SK-N-MC (cell line): ENCODE measurements at regions not wholly inside any gene's neighbourhood (a gene's known extent, or its start where the extent isn't known, plus 50 kb on each side); places are given as distances from the start of the nearest gene placed in this dataset.
"Not testable (repeated sequence)": the region's sequence is repeated elsewhere in the genome, so short reads cannot be mapped to it uniquely, and the experiment has no call there.

Experiments used
- DNase-seq: peaks from one replicate; pipeline ENCODE4 v3.0.0-alpha.2; 2011; ENCODE audit warnings: low read depth, low spot score
- H3K27ac ChIP-seq: fragments of 200-600 bp; sonication (generic); 2 replicates; pipeline ENCODE4 v1.5.1; 2016; ENCODE audit warnings: mixed run types
- H3K36me3 ChIP-seq: fragments of 200-600 bp; sonication (generic); 2 replicates; pipeline ENCODE4 v1.6.1; 2017; ENCODE audit warnings: antibody characterized with exemption, low read length, mixed read lengths; ENCODE audit not compliant: insufficient read depth
- H3K4me3 ChIP-seq: fragments of 200-600 bp; sonication (generic); 2 replicates; pipeline ENCODE4 v1.5.1; 2016
- H3K9ac ChIP-seq: fragments of 200-600 bp; sonication (generic); 2 replicates; pipeline ENCODE4 v1.8.0; 2017; ENCODE audit warnings: mixed run types, mixed read lengths; ENCODE audit not compliant: insufficient read length
- H3K9me3 ChIP-seq: fragments of 200-600 bp; sonication (generic); 2 replicates; pipeline ENCODE4 v1.6.1; 2017; ENCODE audit warnings: low read depth, mild to moderate bottlenecking, antibody characterized with exemption, low read length, moderate library complexity, mixed read lengths
- EZH2 ChIP-seq: fragments of 200-600 bp; sonication (generic); IDR thresholded peaks from one replicate; pipeline ENCODE4 v1.6.1; 2017; ENCODE audit warnings: antibody characterized with exemption
- FOXP2 ChIP-seq: optimal IDR thresholded peaks from 2 replicates; pipeline ENCODE3; 2011; ENCODE audit warnings: mild to moderate bottlenecking, moderate library complexity; ENCODE audit not compliant: insufficient read depth; ENCODE audit errors: extremely low read length, control extremely low read depth
- POLR2AphosphoS5 ChIP-seq: IDR thresholded peaks from 2 replicates; pipeline ENCODE4 v1.6.1; 2012; ENCODE audit warnings: mild to moderate bottlenecking, low read depth, low read length, borderline replicate concordance

- no peak overlapping the region for H3K4me3 ChIP-seq
- H3K36me3 ChIP-seq, result no peaks in the 10 kb centered on the region
- H3K9ac ChIP-seq, result no peak overlapping the region
- no peak overlapping the region for H3K27ac ChIP-seq
- no peaks in the 10 kb centered on the region for H3K9me3 ChIP-seq
- no peak for TF ChIP-seq FOXP2
- TF ChIP-seq EZH2, result no peak
- TF ChIP-seq POLR2AphosphoS5, result no peak
- DNase-seq, result no peak
These were observed 334.5 kb upstream of the CYRIA start for GRCh38 chr2:17000184-17000482.

- no peak for TF ChIP-seq FOXP2
- no peak for TF ChIP-seq EZH2
- no peak for TF ChIP-seq POLR2AphosphoS5
- Histone ChIP-seq H3K36me3 (no peaks in the 10 kb centered on the region), H3K9me3 (no peaks in the 10 kb centered on the region), H3K9ac (no peak overlapping the region), H3K4me3 (no peak overlapping the region), H3K27ac (no peak overlapping the region)
- no peak for DNase-seq
These were observed 333.9 kb upstream of the CYRIA start for GRCh38 chr2:16999347-17000183.

GRCh38 chr2:16978301-16978700 is 312.7 kb upstream of the CYRIA start:
- H3K9me3 ChIP-seq, result no peaks in the 10 kb centered on the region
- DNase-seq, result no peak
- H3K9ac ChIP-seq, result no peak overlapping the region
- TF ChIP-seq EZH2 (no peak), POLR2AphosphoS5 (no peak), FOXP2 (no peak)
- H3K4me3 ChIP-seq, result no peak overlapping the region
- H3K36me3 ChIP-seq, result no peaks in the 10 kb centered on the region
- no peak overlapping the region for H3K27ac ChIP-seq

GRCh38 chr2:16974688-16975087 is 309.1 kb upstream of the CYRIA start:
- Histone ChIP-seq H3K27ac (no peak overlapping the region), H3K9me3 (no peaks in the 10 kb centered on the region), H3K9ac (no peak overlapping the region), H3K36me3 (no peaks in the 10 kb centered on the region), H3K4me3 (no peak overlapping the region)
- DNase-seq, result no peak
- TF ChIP-seq POLR2AphosphoS5 (no peak), EZH2 (no peak), FOXP2 (no peak)

- Histone ChIP-seq H3K4me3 (no peak overlapping the region), H3K9ac (no peak overlapping the region), H3K36me3 (no peaks in the 10 kb centered on the region), H3K27ac (no peak overlapping the region), H3K9me3 (no peaks in the 10 kb centered on the region)
- DNase-seq, result no peak
- no peak for TF ChIP-seq EZH2
- no peak for TF ChIP-seq POLR2AphosphoS5
- TF ChIP-seq FOXP2, result no peak
These were observed 308.1 kb upstream of the CYRIA start for GRCh38 chr2:16973586-16974286.

GRCh38 chr2:16972276-16972675 is 306.6 kb upstream of the CYRIA start:
- no peaks in the 10 kb centered on the region for H3K36me3 ChIP-seq
- H3K4me3 ChIP-seq, result no peak overlapping the region
- DNase-seq, result no peak
- no peak overlapping the region for H3K27ac ChIP-seq
- H3K9me3 ChIP-seq, result no peaks in the 10 kb centered on the region
- TF ChIP-seq POLR2AphosphoS5 (no peak), FOXP2 (no peak)
- no peak overlapping the region for H3K9ac ChIP-seq

GRCh38 chr2:16971722-16972234 is 306.1 kb upstream of the CYRIA start:
- Histone ChIP-seq H3K9ac (no peak overlapping the region), H3K9me3 (no peaks in the 10 kb centered on the region), H3K4me3 (no peak overlapping the region), H3K27ac (no peak overlapping the region), H3K36me3 (no peaks in the 10 kb centered on the region)
- no peak for DNase-seq
- TF ChIP-seq EZH2 (no peak), FOXP2 (no peak), POLR2AphosphoS5 (no peak)

GRCh38 chr2:16970948-16971347 is 305.3 kb upstream of the CYRIA start:
- not testable (repeated sequence) for DNase-seq, H3K9me3 ChIP-seq, H3K27ac ChIP-seq, H3K9ac ChIP-seq, H3K4me3 ChIP-seq, H3K36me3 ChIP-seq

GRCh38 chr2:16962505-16962904 is 296.9 kb upstream of the CYRIA start:
- no peaks in the 10 kb centered on the region for H3K36me3 ChIP-seq
- H3K4me3 ChIP-seq, result no peak overlapping the region
- no peaks in the 10 kb centered on the region for H3K9me3 ChIP-seq
- no peak for DNase-seq
- H3K9ac ChIP-seq, result no peak overlapping the region
- H3K27ac ChIP-seq, result no peak overlapping the region
- TF ChIP-seq FOXP2, result no peak
- no peak for TF ChIP-seq EZH2
- no peak for TF ChIP-seq POLR2AphosphoS5
